ENCODE measurements at regions not wholly inside any gene's neighbourhood (a gene's known extent, or its start where the extent isn't known, plus 50 kb on each side); places are given as distances from the start of the nearest gene placed in this dataset.

- TF ChIP-seq, protein P1, sequence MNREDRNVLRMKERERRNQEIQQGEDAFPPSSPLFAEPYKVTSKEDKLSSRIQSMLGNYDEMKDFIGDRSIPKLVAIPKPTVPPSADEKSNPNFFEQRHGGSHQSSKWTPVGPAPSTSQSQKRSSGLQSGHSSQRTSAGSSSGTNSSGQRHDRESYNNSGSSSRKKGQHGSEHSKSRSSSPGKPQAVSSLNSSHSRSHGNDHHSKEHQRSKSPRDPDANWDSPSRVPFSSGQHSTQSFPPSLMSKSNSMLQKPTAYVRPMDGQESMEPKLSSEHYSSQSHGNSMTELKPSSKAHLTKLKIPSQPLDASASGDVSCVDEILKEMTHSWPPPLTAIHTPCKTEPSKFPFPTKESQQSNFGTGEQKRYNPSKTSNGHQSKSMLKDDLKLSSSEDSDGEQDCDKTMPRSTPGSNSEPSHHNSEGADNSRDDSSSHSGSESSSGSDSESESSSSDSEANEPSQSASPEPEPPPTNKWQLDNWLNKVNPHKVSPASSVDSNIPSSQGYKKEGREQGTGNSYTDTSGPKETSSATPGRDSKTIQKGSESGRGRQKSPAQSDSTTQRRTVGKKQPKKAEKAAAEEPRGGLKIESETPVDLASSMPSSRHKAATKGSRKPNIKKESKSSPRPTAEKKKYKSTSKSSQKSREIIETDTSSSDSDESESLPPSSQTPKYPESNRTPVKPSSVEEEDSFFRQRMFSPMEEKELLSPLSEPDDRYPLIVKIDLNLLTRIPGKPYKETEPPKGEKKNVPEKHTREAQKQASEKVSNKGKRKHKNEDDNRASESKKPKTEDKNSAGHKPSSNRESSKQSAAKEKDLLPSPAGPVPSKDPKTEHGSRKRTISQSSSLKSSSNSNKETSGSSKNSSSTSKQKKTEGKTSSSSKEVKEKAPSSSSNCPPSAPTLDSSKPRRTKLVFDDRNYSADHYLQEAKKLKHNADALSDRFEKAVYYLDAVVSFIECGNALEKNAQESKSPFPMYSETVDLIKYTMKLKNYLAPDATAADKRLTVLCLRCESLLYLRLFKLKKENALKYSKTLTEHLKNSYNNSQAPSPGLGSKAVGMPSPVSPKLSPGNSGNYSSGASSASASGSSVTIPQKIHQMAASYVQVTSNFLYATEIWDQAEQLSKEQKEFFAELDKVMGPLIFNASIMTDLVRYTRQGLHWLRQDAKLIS (CRISPR knock-in tag; IDR thresholded peaks at IDR 0.05; ENCODE audit: borderline replicate concordance) = no peak
- TF ChIP-seq CTCF (IDR thresholded peaks at IDR 0.05) = no peak
Observed at GRCh38 chr3:177657243-177657642, 460.0 kb upstream of the TBL1XR1 start.
